C4-2B (cell line): ENCODE measurements at regions not wholly inside any gene's neighbourhood (a gene's known extent, or its start where the extent isn't known, plus 50 kb on each side); places are given as distances from the start of the nearest gene placed in this dataset.

Source experiments
- ZFX ChIP-seq: fragments of 450-650 bp; IDR thresholded peaks from 2 replicates; pipeline ENCODE4 v1.6.1; 2017
- TF ChIP-seq, protein P1 (sequence below): fragments of 450-650 bp; conservative IDR thresholded peaks from 2 replicates; pipeline ENCODE4 v1.5.1; 2017; ENCODE audit warnings: mild to moderate bottlenecking

DNA sequence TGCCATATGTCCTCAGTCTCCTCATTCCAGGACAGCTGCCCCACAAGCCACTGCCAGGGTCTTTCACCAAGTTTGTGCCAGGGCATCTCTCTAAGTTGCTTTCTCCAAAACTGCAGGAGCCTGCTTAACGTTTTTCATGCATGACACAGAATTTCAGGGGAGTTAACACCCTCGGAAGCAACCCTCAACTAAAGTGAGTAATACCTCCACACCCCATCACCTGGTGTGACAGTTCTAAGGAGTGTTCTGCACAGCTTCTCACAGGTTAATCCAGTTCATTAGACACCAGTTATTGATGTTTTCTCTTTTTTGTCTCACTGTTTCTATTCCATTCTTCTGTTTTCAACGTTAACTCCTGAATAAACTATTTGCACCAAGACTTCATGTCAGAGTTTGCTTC is 115.0 kb downstream of the BACH1 start:
- TF ChIP-seq, protein P1, sequence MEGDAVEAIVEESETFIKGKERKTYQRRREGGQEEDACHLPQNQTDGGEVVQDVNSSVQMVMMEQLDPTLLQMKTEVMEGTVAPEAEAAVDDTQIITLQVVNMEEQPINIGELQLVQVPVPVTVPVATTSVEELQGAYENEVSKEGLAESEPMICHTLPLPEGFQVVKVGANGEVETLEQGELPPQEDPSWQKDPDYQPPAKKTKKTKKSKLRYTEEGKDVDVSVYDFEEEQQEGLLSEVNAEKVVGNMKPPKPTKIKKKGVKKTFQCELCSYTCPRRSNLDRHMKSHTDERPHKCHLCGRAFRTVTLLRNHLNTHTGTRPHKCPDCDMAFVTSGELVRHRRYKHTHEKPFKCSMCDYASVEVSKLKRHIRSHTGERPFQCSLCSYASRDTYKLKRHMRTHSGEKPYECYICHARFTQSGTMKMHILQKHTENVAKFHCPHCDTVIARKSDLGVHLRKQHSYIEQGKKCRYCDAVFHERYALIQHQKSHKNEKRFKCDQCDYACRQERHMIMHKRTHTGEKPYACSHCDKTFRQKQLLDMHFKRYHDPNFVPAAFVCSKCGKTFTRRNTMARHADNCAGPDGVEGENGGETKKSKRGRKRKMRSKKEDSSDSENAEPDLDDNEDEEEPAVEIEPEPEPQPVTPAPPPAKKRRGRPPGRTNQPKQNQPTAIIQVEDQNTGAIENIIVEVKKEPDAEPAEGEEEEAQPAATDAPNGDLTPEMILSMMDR, result no peak
- no peak for TF ChIP-seq ZFX
